SK-N-SH (cell line): ENCODE measurements at regions not wholly inside any gene's neighbourhood (a gene's known extent, or its start where the extent isn't known, plus 50 kb on each side); places are given as distances from the start of the nearest gene placed in this dataset.
"Not testable (repeated sequence)": the region's sequence is repeated elsewhere in the genome, so short reads cannot be mapped to it uniquely, and the experiment has no call there.

Experiments
- CTCF ChIA-PET: fragments of 300-600, 350-600 bp; formaldehyde crosslinking; extraction: SDS; loops from one replicate; lab custom pipeline; 2021; lab: Yijun Ruan, JAX
- POLR2A ChIA-PET: fragments of 350-600 bp; sonication (Branson Sonifier 250); formaldehyde crosslinking; extraction: SDS; loops from one replicate; lab custom pipeline; 2020; ENCODE audit warnings: antibody characterized with exemption, inconsistent platforms; lab: Yijun Ruan, JAX
- DNase-seq: peaks from one replicate; pipeline ENCODE4 v3.0.0; 2012
- H2AFZ ChIP-seq: fragments of 200-600 bp; sonication (generic); 2 replicates; pipeline ENCODE4 v1.8.1; 2016; ENCODE audit warnings: antibody characterized with exemption, mild to moderate bottlenecking, low read depth
- H3F3A ChIP-seq: fragments of 200-600 bp; sonication (generic); replicated peaks from 2 replicates; pipeline ENCODE3; 2016; ENCODE audit warnings: antibody characterized with exemption, mild to moderate bottlenecking; ENCODE audit not compliant: insufficient read depth
- H3K27ac ChIP-seq, 2 experiments: fragments of 200-500 bp in 1 of 2; fragments of 200-600 bp in 1 of 2; sonication (Bioruptor generic) in 1 of 2; sonication (generic), shearing (Covaris generic) in 1 of 2; 2 replicates each; pipeline versions ENCODE4 v1.5.1 to v1.6.1; 2014 to 2016; ENCODE audit warnings: low read depth in 2 of 2, inconsistent platforms in 1 of 2, low read length in 1 of 2, mild to moderate bottlenecking in 1 of 2, mixed read lengths in 1 of 2
- H3K27me3 ChIP-seq: fragments of 200-600 bp; sonication (generic), shearing (Covaris generic); 2 replicates; pipeline ENCODE4 v1.6.1; 2016; ENCODE audit warnings: mixed run types; ENCODE audit not compliant: insufficient read depth
- H3K36me3 ChIP-seq, 2 experiments: fragments of 200-500 bp in 1 of 2; fragments of 200-600 bp in 1 of 2; sonication (Bioruptor generic) in 1 of 2; sonication (generic) in 1 of 2; replicated peaks in 1 of 2; 2 replicates each; pipeline versions ENCODE3 to v1.5.1; 2014 to 2016; ENCODE audit warnings: low read length in 1 of 2, mild to moderate bottlenecking in 1 of 2; ENCODE audit not compliant: insufficient read depth in 2 of 2, control insufficient read depth in 1 of 2
- H3K4me1 ChIP-seq, 2 experiments: fragments of 200-500 bp in 1 of 2; fragments of 200-600 bp in 1 of 2; sonication (Bioruptor generic) in 1 of 2; sonication (generic), shearing (Covaris generic) in 1 of 2; 2 replicates each; pipeline versions ENCODE4 v1.5.1 to v1.6.1; 2014 to 2016; ENCODE audit warnings: low read depth in 1 of 2, low read length in 1 of 2, mixed run types in 1 of 2; ENCODE audit not compliant: insufficient read depth in 2 of 2, control insufficient read depth in 1 of 2
- H3K4me2 ChIP-seq: fragments of 200-600 bp; sonication (generic), shearing (Covaris generic); 2 replicates; pipeline ENCODE4 v1.6.1; 2017; ENCODE audit warnings: mixed run types
- H3K4me3 ChIP-seq, 2 experiments: fragments of 200-500 bp in 1 of 2; fragments of 200-600 bp in 1 of 2; sonication (Bioruptor generic) in 1 of 2; sonication (generic), shearing (Covaris generic) in 1 of 2; 2 replicates each; pipeline versions ENCODE4 v1.5.1 to v1.8.1; 2014 to 2016; ENCODE audit warnings: low read depth in 2 of 2, inconsistent platforms in 1 of 2, low read length in 1 of 2, mild to moderate bottlenecking in 1 of 2, mixed read lengths in 1 of 2, moderate library complexity in 1 of 2
- H3K79me2 ChIP-seq: fragments of 200-600 bp; sonication (generic); 2 replicates; pipeline ENCODE4 v1.8.1; 2017; ENCODE audit warnings: mild to moderate bottlenecking; ENCODE audit not compliant: insufficient read depth
- H3K9ac ChIP-seq: fragments of 200-600 bp; sonication (generic); 2 replicates; pipeline ENCODE4 v1.6.1; 2017; ENCODE audit warnings: mixed run types
- H3K9me2 ChIP-seq: fragments of 200-600 bp; sonication (generic); 2 replicates; pipeline ENCODE4 v1.6.1; 2017; ENCODE audit warnings: mixed run types
- H3K9me3 ChIP-seq: fragments of 200-600 bp; sonication (generic); 2 replicates; pipeline ENCODE4 v1.6.1; 2017; ENCODE audit warnings: mixed run types, mild to moderate bottlenecking, moderate library complexity
- H4K20me1 ChIP-seq: fragments of 200-600 bp; sonication (generic); 2 replicates; pipeline ENCODE4 v1.6.1; 2017; ENCODE audit warnings: mild to moderate bottlenecking, mixed run types; ENCODE audit not compliant: insufficient read depth
- CHD2 ChIP-seq: fragments of 150-350 bp; IDR thresholded peaks from 2 replicates; pipeline ENCODE4 v1.6.1; 2018; ENCODE audit warnings: low read length; ENCODE audit not compliant: partially characterized antibody
- CTCF ChIP-seq: fragments of 200-600 bp; sonication (generic); IDR thresholded peaks from 2 replicates; pipeline ENCODE4 v1.6.1; 2017; ENCODE audit warnings: antibody characterized with exemption, mild to moderate bottlenecking, moderate library complexity
- ELF1 ChIP-seq: IDR thresholded peaks from 2 replicates; pipeline ENCODE4 v1.4.0; 2012
- EP300 ChIP-seq, 2 experiments: IDR thresholded peaks; 2 replicates each; pipeline versions ENCODE4 v1.4.0 to v1.6.1; 2012; ENCODE audit warnings: borderline replicate concordance in 1 of 2, low read depth in 1 of 2, low read length in 1 of 2
- EZH2phosphoT487 ChIP-seq: fragments of 200-600 bp; sonication (generic); IDR thresholded peaks from 2 replicates; pipeline ENCODE4 v1.6.1; 2017; ENCODE audit warnings: low read depth, mixed run types, mild to moderate bottlenecking, antibody characterized with exemption, moderate library complexity, borderline replicate concordance
- FOXM1 ChIP-seq: IDR thresholded peaks from 2 replicates; pipeline ENCODE4 v1.4.0; 2012; ENCODE audit warnings: low read depth, mild to moderate bottlenecking
- IRF3 ChIP-seq: fragments of 150-350 bp; IDR thresholded peaks from 2 replicates; pipeline ENCODE4 v1.6.1; 2016; ENCODE audit warnings: mild to moderate bottlenecking, low read depth, low read length
- JUND ChIP-seq: IDR thresholded peaks from 2 replicates; pipeline ENCODE4 v1.4.0; 2012
- MXI1 ChIP-seq: IDR thresholded peaks from 2 replicates; pipeline ENCODE4 v1.6.1; 2012; ENCODE audit warnings: mild to moderate bottlenecking, low read depth, low read length, improper control_type of control experiment
- RAD21 ChIP-seq: IDR thresholded peaks from 2 replicates; pipeline ENCODE4 v1.6.1; 2012; ENCODE audit warnings: mild to moderate bottlenecking, low read length
- RCOR1 ChIP-seq: fragments of 150-350 bp; IDR thresholded peaks from 2 replicates; pipeline ENCODE4 v1.6.1; 2017; ENCODE audit warnings: antibody characterized with exemption, low read length
- SIN3A ChIP-seq: IDR thresholded peaks from 2 replicates; pipeline ENCODE4 v1.6.1; 2012; ENCODE audit warnings: low read depth, mild to moderate bottlenecking, low read length, moderate library complexity, borderline replicate concordance
- SMC3 ChIP-seq: IDR thresholded peaks from 2 replicates; pipeline ENCODE4 v1.6.1; 2012; ENCODE audit warnings: low read depth, low read length, improper control_type of control experiment
- TEAD4 ChIP-seq: IDR thresholded peaks from 2 replicates; pipeline ENCODE4 v1.4.0; 2012; ENCODE audit warnings: mild to moderate bottlenecking, borderline replicate concordance; ENCODE audit not compliant: insufficient read depth
- USF1 ChIP-seq: IDR thresholded peaks from 2 replicates; pipeline ENCODE4 v1.4.0; 2012; ENCODE audit warnings: low read depth, borderline replicate concordance
- YY1 ChIP-seq: IDR thresholded peaks from 2 replicates; pipeline ENCODE4 v1.4.0; 2012; ENCODE audit warnings: low read depth, mild to moderate bottlenecking
- WGBS: methylation state at CpG from one replicate; pipeline ENCODE4 v1.1.6; 2017; ENCODE audit warnings: low lambda C conversion rate; 5-methylcytosine and 5-hydroxymethylcytosine counted together

- Histone ChIP-seq H3K4me1 (no peaks in the 10 kb centered on the region; a peak in 1 of 4 replicates), H3K79me2 (no peaks in the 10 kb centered on the region), H3K9ac (no peak overlapping the region), H3K4me2 (no peak overlapping the region), H3F3A (no peaks in the 10 kb centered on the region), H4K20me1 (no peaks in the 10 kb centered on the region), H3K27me3 (no peaks in the 10 kb centered on the region), H3K4me3 (no peak overlapping the region; a peak in 1 of 4 replicates), H3K9me3 (no peaks in the 10 kb centered on the region), H3K9me2 (no peaks in the 10 kb centered on the region), H3K36me3 (no peaks in the 10 kb centered on the region), H3K27ac (no peak overlapping the region), H2AFZ (no peak overlapping the region)
- TF ChIP-seq EP300 (IDR thresholded peaks at IDR 0.05; ENCODE audit: borderline replicate concordance in 1 of 2, low read depth in 1 of 2, low read length in 1 of 2) = no peak
- TF ChIP-seq SIN3A = no peak
- TF ChIP-seq CTCF = no peak
- no peak for TF ChIP-seq SMC3
- TF ChIP-seq MXI1 = no peak
- TF ChIP-seq YY1 = no peak
- no peak for TF ChIP-seq USF1
- TF ChIP-seq RAD21 = no peak
- no peak for DNase-seq
- 29% methylated on average over 9 of the region's 17 CpGs for WGBS
- POLR2A ChIA-PET = no interaction called here
- CTCF ChIA-PET = interaction anchor here (0.9 kb wide), 1 partner anchor 59 kb away, joined by 3 read pairs; no protein-coding TSS in a partner anchor
Measured at GRCh38 chr22:25282346-25282670, 62.9 kb downstream of the CRYBB2 start.

GRCh38 chr22:25282671-25283561 is 63.5 kb downstream of the CRYBB2 start:
- no peaks in the 10 kb centered on the region for H4K20me1 ChIP-seq
- no peak overlapping the region for H3K27ac ChIP-seq
- H3K4me3 ChIP-seq = peak overlapping the region in 1 of 2 experiments; percentile 26; a peak in 1 of 4 replicates
- H3K9me3 ChIP-seq = no peaks in the 10 kb centered on the region
- no peaks in the 10 kb centered on the region for H3F3A ChIP-seq
- no peaks in the 10 kb centered on the region; a peak in 1 of 4 replicates for H3K4me1 ChIP-seq
- no peak overlapping the region for H3K9ac ChIP-seq
- peak; percentile 66 for DNase-seq
- 11% methylated on average over 7 of the region's 91 CpGs for WGBS
- no peaks in the 10 kb centered on the region for H3K36me3 ChIP-seq
- no peaks in the 10 kb centered on the region for H3K79me2 ChIP-seq
- no peak for TF ChIP-seq IRF3
- no peak for TF ChIP-seq MXI1
- TF ChIP-seq TEAD4 = no peak
- TF ChIP-seq RCOR1 = no peak
- TF ChIP-seq CHD2 = no peak
- no peak for TF ChIP-seq JUND
- no peak for TF ChIP-seq ELF1
- TF ChIP-seq EZH2phosphoT487 = no peak
- no peak for TF ChIP-seq SIN3A
- TF ChIP-seq CTCF = no peak
- TF ChIP-seq FOXM1 = no peak
- TF ChIP-seq EP300 (IDR thresholded peaks at IDR 0.05; ENCODE audit: borderline replicate concordance in 1 of 2, low read depth in 1 of 2, low read length in 1 of 2) = no peak
- CTCF ChIA-PET = interaction anchor here (0.9 to 1.2 kb wide), 2 partner anchors 59 to 81 kb away, joined by 3 read pairs; no protein-coding TSS in a partner anchor
- H3K4me2 ChIP-seq = no peak overlapping the region
- H3K27me3 ChIP-seq = no peaks in the 10 kb centered on the region
- no peak overlapping the region for H2AFZ ChIP-seq
- POLR2A ChIA-PET = no interaction called here
- no peaks in the 10 kb centered on the region for H3K9me2 ChIP-seq

GRCh38 chr22:25288481-25288880 is 69.0 kb downstream of the CRYBB2 start:
- H3K4me2 ChIP-seq = not testable (repeated sequence)
- 77% methylated on average over 2 of the region's 5 CpGs for WGBS

More at GRCh38 chr22:25288481-25288880, 69.0 kb downstream of the CRYBB2 start:
- H3K9me3 ChIP-seq, DNase-seq, H3K9ac ChIP-seq, H2AFZ ChIP-seq, H3F3A ChIP-seq, CTCF ChIA-PET, H3K79me2 ChIP-seq, H3K27me3 ChIP-seq, H3K36me3 ChIP-seq, H4K20me1 ChIP-seq, H3K9me2 ChIP-seq, H3K4me1 ChIP-seq, H3K27ac ChIP-seq, POLR2A ChIA-PET, H3K4me3 ChIP-seq: not testable (repeated sequence)
